ENCODE measurements at regions not wholly inside any gene's neighbourhood (a gene's known extent, or its start where the extent isn't known, plus 50 kb on each side); places are given as distances from the start of the nearest gene placed in this dataset.

DNA sequence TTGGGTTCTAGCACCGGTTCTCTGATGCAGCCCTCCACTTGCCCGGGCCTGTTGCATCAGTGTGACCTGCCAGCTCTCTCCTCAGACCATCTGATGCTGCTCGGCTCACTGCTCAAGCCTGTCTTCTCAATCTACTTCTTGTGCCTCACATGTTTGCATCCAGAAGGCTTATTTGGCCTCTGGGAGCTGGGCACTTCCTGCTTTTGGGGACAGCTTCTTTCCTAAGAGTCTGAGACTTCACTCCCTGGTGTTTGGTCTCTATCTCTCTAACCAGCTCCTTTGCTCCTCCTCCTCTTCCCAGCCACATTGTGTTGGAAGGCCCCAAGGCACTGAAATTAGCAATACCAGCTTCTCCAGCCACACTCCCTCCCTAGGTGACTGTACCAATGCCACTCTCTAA is 212.8 kb downstream of the CDCA7 start:
- no peak overlapping the region for H3K18ac ChIP-seq (ENCODE audit: insufficient read length, low read depth, low read length)
- H3K27ac Mint-ChIP-seq: 0 out of 7 replicates have a peak overlapping the region, but pooled peaks of 1 of the 3 experiments have one; percentile 12
- no peak overlapping the region for H2AFZ ChIP-seq (ENCODE audit: low read length)
- H3K4me3 Mint-ChIP-seq: no peak overlapping the region
- WGBS (ENCODE audit: extremely low coverage, insufficient read length, low lambda C conversion rate): no CpG with 5 or more reads among the region's 3 CpGs
- no peaks in the 10 kb centered on the region for H4K20me1 ChIP-seq (ENCODE audit: control insufficient read depth, insufficient read depth, insufficient read length)
- no peak overlapping the region for H3K23ac ChIP-seq (ENCODE audit: insufficient read length, low read depth, low read length)
- no peak overlapping the region for H2BK15ac ChIP-seq (ENCODE audit: low read depth, low read length)
- H2BK12ac ChIP-seq (ENCODE audit: insufficient read length, low read depth, low read length): no peak overlapping the region
- no peak overlapping the region for H2AK5ac ChIP-seq (ENCODE audit: insufficient read length, low read length)
- no peak overlapping the region for H2BK5ac ChIP-seq (ENCODE audit: insufficient read length, low read length)
- H3K79me2 ChIP-seq (ENCODE audit: insufficient read depth, low read length): no peaks in the 10 kb centered on the region; the same call in 1 of the 2 replicates
- H3K9me3 ChIP-seq (ENCODE audit: control insufficient read depth, low read depth, low read length): no peaks in the 10 kb centered on the region
- no peaks in the 10 kb centered on the region for H3K36me3 Mint-ChIP-seq (ENCODE audit: insufficient read depth in 1 of 3, low read depth in 3 of 3)
- no peak overlapping the region for H3K27ac ChIP-seq (ENCODE audit: insufficient read length, low read depth, low read length)
- no peak overlapping the region for H3K9ac ChIP-seq (ENCODE audit: extremely low read depth, insufficient read length, low read length)
- H4K91ac ChIP-seq (ENCODE audit: insufficient read length, low read depth, low read length): no peak overlapping the region
- no peaks in the 10 kb centered on the region for H3K27me3 Mint-ChIP-seq (ENCODE audit: low read depth)
- no peak overlapping the region for H3K14ac ChIP-seq (ENCODE audit: insufficient read depth, low read length)
- TF ChIP-seq, protein P1, sequence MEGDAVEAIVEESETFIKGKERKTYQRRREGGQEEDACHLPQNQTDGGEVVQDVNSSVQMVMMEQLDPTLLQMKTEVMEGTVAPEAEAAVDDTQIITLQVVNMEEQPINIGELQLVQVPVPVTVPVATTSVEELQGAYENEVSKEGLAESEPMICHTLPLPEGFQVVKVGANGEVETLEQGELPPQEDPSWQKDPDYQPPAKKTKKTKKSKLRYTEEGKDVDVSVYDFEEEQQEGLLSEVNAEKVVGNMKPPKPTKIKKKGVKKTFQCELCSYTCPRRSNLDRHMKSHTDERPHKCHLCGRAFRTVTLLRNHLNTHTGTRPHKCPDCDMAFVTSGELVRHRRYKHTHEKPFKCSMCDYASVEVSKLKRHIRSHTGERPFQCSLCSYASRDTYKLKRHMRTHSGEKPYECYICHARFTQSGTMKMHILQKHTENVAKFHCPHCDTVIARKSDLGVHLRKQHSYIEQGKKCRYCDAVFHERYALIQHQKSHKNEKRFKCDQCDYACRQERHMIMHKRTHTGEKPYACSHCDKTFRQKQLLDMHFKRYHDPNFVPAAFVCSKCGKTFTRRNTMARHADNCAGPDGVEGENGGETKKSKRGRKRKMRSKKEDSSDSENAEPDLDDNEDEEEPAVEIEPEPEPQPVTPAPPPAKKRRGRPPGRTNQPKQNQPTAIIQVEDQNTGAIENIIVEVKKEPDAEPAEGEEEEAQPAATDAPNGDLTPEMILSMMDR (conservative IDR thresholded peaks at IDR 0.05): no peak
- H3K4me1 ChIP-seq (ENCODE audit: insufficient read depth, low read length): peaks cover 2% of the 10 kb centered on the region; the same call in 1 of the 2 replicates
- H2BK20ac ChIP-seq (ENCODE audit: low read depth, low read length, poor library complexity, severe bottlenecking): no peak overlapping the region
- H3K79me1 ChIP-seq (ENCODE audit: insufficient read depth, low read depth, low read length, poor library complexity, severe bottlenecking): no peaks in the 10 kb centered on the region
- no peak overlapping the region for H3K4me2 ChIP-seq (ENCODE audit: insufficient read depth, insufficient read length, low read length)
- no peak overlapping the region for H2BK120ac ChIP-seq (ENCODE audit: low read depth, low read length, poor library complexity, severe bottlenecking)
- H3K4ac ChIP-seq (ENCODE audit: low read depth, low read length): no peak overlapping the region
- DNase-seq: no peak
- no peak overlapping the region for H4K5ac ChIP-seq (ENCODE audit: insufficient read length, low read depth, low read length)
- H3K56ac ChIP-seq (ENCODE audit: insufficient read length, low read depth, low read length): no peak overlapping the region
- peaks cover 19 to 22% of the 10 kb centered on the region in 2 experiments for H3K4me1 Mint-ChIP-seq
- H3K23me2 ChIP-seq (ENCODE audit: insufficient read length, low read depth, low read length, poor library complexity, severe bottlenecking): no peaks in the 10 kb centered on the region
- H4K8ac ChIP-seq (replicated peaks; ENCODE audit: insufficient read length, low read depth, low read length): no peak overlapping the region
- no peak overlapping the region for H3T11ph ChIP-seq (ENCODE audit: low read length)
- no peaks in the 10 kb centered on the region for H3K27me3 ChIP-seq (ENCODE audit: insufficient read depth, low read length)
- peaks cover 0 to 3% of the 10 kb centered on the region in 2 experiments; a peak in 1 of 5 replicates for H3K9me3 Mint-ChIP-seq
